Neural cell (in vitro differentiated cells): ENCODE measurements at regions not wholly inside any gene's neighbourhood (a gene's known extent, or its start where the extent isn't known, plus 50 kb on each side); places are given as distances from the start of the nearest gene placed in this dataset.

Experiments used
- H2AFZ ChIP-seq: fragments of 200-600, 300-800 bp; sonication (generic), shearing (Covaris generic); 2 replicates; pipeline ENCODE4 v1.6.0; 2014; ENCODE audit warnings: low read depth, mild to moderate bottlenecking, antibody characterized with exemption, low read length, moderate library complexity
- H3F3A ChIP-seq: fragments of 200-600 bp; shearing (Covaris generic); 2 replicates; pipeline ENCODE4 v1.6.1; 2016; ENCODE audit warnings: mild to moderate bottlenecking, moderate library complexity, mixed read lengths, antibody characterized with exemption, low read length; ENCODE audit not compliant: insufficient read depth, poor library complexity, severe bottlenecking
- H3K27ac ChIP-seq: fragments of 200-600, 300-800 bp; sonication (generic), shearing (Covaris generic); 2 replicates; pipeline ENCODE4 v1.5.1; 2014; ENCODE audit warnings: mild to moderate bottlenecking, low read length, moderate library complexity
- H3K27me3 ChIP-seq: fragments of 300-800, 200-600 bp; sonication (generic), shearing (Covaris generic); 2 replicates; pipeline ENCODE4 v1.6.0; 2014; ENCODE audit warnings: mild to moderate bottlenecking, low read depth, low read length, moderate library complexity; ENCODE audit not compliant: insufficient read depth
- H3K36me3 ChIP-seq: fragments of 300-800, 200-600 bp; sonication (generic), shearing (Covaris generic); 2 replicates; pipeline ENCODE4 v1.5.1; 2014; ENCODE audit warnings: mild to moderate bottlenecking, antibody characterized with exemption, low read length, moderate library complexity; ENCODE audit not compliant: insufficient read depth
- H3K4me2 ChIP-seq: fragments of 300-800, 200-600 bp; sonication (generic), shearing (Covaris generic); 2 replicates; pipeline ENCODE4 v1.6.0; 2014; ENCODE audit warnings: mild to moderate bottlenecking, low read length
- H3K4me3 ChIP-seq: fragments of 300-800, 200-600 bp; sonication (generic), shearing (Covaris generic); 2 replicates; pipeline ENCODE4 v1.5.1; 2014; ENCODE audit warnings: mild to moderate bottlenecking, low read length, moderate library complexity
- H3K79me2 ChIP-seq: fragments of 200-600 bp; shearing (Covaris generic); replicated peaks from 2 replicates; pipeline ENCODE4 v1.6.0; 2014; ENCODE audit warnings: mild to moderate bottlenecking, low read length, moderate library complexity; ENCODE audit not compliant: insufficient read depth
- H3K9ac ChIP-seq: fragments of 300-800, 200-600 bp; sonication (generic), shearing (Covaris generic); 2 replicates; pipeline ENCODE4 v1.6.1; 2016; ENCODE audit warnings: mild to moderate bottlenecking, low read length, mixed read lengths
- H3K9me2 ChIP-seq: fragments of 200-600 bp; shearing (Covaris generic); 2 replicates; pipeline ENCODE4 v1.6.1; 2016; ENCODE audit warnings: mild to moderate bottlenecking, low read length, mixed read lengths; ENCODE audit not compliant: insufficient read depth
- H3K9me3 ChIP-seq: fragments of 200-600, 300-800 bp; sonication (generic), shearing (Covaris generic); 2 replicates; pipeline ENCODE4 v1.6.1; 2016; ENCODE audit warnings: mild to moderate bottlenecking, mixed run types, low read length, moderate library complexity, mixed read lengths
- H4K20me1 ChIP-seq: fragments of 200-600 bp; shearing (Covaris generic); 2 replicates; pipeline ENCODE4 v1.6.1; 2016; ENCODE audit warnings: mild to moderate bottlenecking, mixed run types; ENCODE audit not compliant: insufficient read depth
- EP300 ChIP-seq: fragments of 450-650 bp; conservative IDR thresholded peaks from 2 replicates; pipeline ENCODE4 v1.6.1; 2014; ENCODE audit warnings: antibody characterized with exemption, mild to moderate bottlenecking, moderate library complexity; ENCODE audit not compliant: poor library complexity, severe bottlenecking
- EZH2 ChIP-seq: fragments of 200-600, 300-800 bp; shearing (Covaris generic), sonication (generic); IDR thresholded peaks from 2 replicates; pipeline ENCODE4 v1.6.1; 2014; ENCODE audit warnings: antibody characterized with exemption, low read length, borderline replicate concordance, mild to moderate bottlenecking; ENCODE audit not compliant: insufficient read depth, poor library complexity, severe bottlenecking
- MXI1 ChIP-seq: fragments of 450-650 bp; conservative IDR thresholded peaks from 2 replicates; pipeline ENCODE4 v1.6.1; 2014; ENCODE audit warnings: antibody characterized with exemption, mild to moderate bottlenecking; ENCODE audit not compliant: poor library complexity, severe bottlenecking
- POLR2AphosphoS5 ChIP-seq: IDR thresholded peaks from 2 replicates; pipeline ENCODE4 v1.6.1; 2012
- RAD21 ChIP-seq: fragments of 450-650 bp; conservative IDR thresholded peaks from 2 replicates; pipeline ENCODE4 v1.6.1; 2014; ENCODE audit warnings: antibody characterized with exemption, mild to moderate bottlenecking, moderate library complexity
- REST ChIP-seq: IDR thresholded peaks from 2 replicates; pipeline ENCODE4 v1.6.1; 2012; ENCODE audit warnings: borderline replicate concordance
- SMC3 ChIP-seq: fragments of 450-650 bp; conservative IDR thresholded peaks from 2 replicates; pipeline ENCODE4 v1.6.1; 2014; ENCODE audit warnings: antibody characterized with exemption, mild to moderate bottlenecking, moderate library complexity; ENCODE audit not compliant: poor library complexity
- TAF1 ChIP-seq: IDR thresholded peaks from 2 replicates; pipeline ENCODE4 v1.6.1; 2012; ENCODE audit warnings: low read depth
- TF ChIP-seq, protein P1 (sequence below): fragments of 450-650 bp; IDR thresholded peaks from 2 replicates; pipeline ENCODE4 v1.5.1; 2014; ENCODE audit warnings: antibody characterized with exemption, mild to moderate bottlenecking, moderate library complexity; ENCODE audit not compliant: poor library complexity, severe bottlenecking

DNA sequence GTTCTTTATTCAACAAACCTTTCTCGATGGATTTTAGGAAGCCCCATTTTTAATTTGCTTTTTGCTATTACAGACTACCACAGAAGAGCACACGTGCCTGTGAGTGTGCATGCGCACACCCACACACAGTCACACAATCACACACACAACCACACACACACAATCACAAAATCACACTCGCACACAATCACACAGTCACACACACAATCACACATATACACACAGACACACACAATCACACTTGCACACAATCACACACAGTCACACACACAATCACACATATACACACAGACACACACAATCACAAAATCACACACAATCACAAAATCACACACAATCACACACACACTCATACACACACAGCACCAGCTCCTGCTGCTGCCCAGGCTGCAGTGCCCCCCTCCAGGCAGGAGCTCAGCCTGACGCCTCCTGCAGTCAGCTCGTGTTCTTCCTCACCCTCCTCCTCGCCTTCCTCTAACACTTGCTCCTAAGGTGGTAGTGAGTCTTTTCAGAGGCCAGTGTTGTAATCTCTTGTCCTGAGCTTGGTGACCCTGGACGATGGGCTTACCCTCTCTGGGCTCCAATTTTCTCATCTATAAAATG, 125.0 kb upstream of the SOX1 start:
- H2AFZ ChIP-seq = no peak overlapping the region
- H3K36me3 ChIP-seq = no peaks in the 10 kb centered on the region
- no peaks in the 10 kb centered on the region for H3K9me2 ChIP-seq
- H4K20me1 ChIP-seq = no peaks in the 10 kb centered on the region
- no peaks in the 10 kb centered on the region for H3K79me2 ChIP-seq
- H3K9me3 ChIP-seq = no peaks in the 10 kb centered on the region
- no peak overlapping the region for H3K4me2 ChIP-seq
- H3K4me3 ChIP-seq = no peak overlapping the region
- H3K9ac ChIP-seq = no peak overlapping the region
- TF ChIP-seq POLR2AphosphoS5 = no peak
- TF ChIP-seq MXI1 = no peak
- TF ChIP-seq EP300 = no peak
- TF ChIP-seq TAF1 = no peak
- TF ChIP-seq, protein P1, sequence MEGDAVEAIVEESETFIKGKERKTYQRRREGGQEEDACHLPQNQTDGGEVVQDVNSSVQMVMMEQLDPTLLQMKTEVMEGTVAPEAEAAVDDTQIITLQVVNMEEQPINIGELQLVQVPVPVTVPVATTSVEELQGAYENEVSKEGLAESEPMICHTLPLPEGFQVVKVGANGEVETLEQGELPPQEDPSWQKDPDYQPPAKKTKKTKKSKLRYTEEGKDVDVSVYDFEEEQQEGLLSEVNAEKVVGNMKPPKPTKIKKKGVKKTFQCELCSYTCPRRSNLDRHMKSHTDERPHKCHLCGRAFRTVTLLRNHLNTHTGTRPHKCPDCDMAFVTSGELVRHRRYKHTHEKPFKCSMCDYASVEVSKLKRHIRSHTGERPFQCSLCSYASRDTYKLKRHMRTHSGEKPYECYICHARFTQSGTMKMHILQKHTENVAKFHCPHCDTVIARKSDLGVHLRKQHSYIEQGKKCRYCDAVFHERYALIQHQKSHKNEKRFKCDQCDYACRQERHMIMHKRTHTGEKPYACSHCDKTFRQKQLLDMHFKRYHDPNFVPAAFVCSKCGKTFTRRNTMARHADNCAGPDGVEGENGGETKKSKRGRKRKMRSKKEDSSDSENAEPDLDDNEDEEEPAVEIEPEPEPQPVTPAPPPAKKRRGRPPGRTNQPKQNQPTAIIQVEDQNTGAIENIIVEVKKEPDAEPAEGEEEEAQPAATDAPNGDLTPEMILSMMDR = no peak
- TF ChIP-seq SMC3 = no peak
- no peak for TF ChIP-seq EZH2
- no peak for TF ChIP-seq REST
- TF ChIP-seq RAD21 = no peak
- H3K27me3 ChIP-seq = no peaks in the 10 kb centered on the region
- no peaks in the 10 kb centered on the region for H3F3A ChIP-seq
- H3K27ac ChIP-seq = no peak overlapping the region

DNA sequence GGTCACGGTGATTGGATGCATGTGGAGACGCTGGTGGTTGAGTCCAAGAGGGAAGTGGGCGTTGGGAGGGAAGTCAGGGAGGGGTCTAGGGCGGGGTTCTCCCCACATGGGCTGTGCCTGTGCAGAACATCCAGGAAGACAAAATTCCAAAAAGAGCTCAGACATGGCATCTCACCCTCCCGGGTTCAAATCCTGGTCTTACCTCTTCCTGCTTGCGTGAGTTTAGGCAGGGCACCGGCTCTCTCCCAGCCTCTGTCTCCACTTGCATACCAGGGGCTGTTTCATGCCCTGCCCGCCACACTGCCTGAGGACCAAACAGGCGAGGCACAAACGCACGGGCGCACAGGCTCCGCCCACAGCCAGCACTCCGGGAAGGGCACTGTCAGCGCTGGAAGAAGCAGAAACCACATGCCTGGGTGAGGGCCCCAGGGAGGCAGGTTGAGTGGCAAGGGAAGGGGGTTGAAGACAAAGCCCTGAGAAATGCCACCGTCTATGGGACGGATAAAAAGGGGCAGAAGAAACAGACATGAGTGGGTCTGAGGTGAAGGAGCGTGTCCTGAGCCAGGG, 123.6 kb upstream of the SOX1 start:
- TF ChIP-seq POLR2AphosphoS5 (no peak), MXI1 (no peak), EZH2 (no peak), SMC3 (no peak)
- TF ChIP-seq, protein P1 = no peak
- Histone ChIP-seq H3K27me3 (no peaks in the 10 kb centered on the region), H2AFZ (no peak overlapping the region), H3K79me2 (no peaks in the 10 kb centered on the region), H3K4me3 (no peak overlapping the region), H4K20me1 (no peaks in the 10 kb centered on the region), H3K4me2 (no peak overlapping the region), H3K27ac (no peak overlapping the region), H3K36me3 (no peaks in the 10 kb centered on the region), H3K9ac (no peak overlapping the region), H3F3A (no peaks in the 10 kb centered on the region), H3K9me2 (no peaks in the 10 kb centered on the region), H3K9me3 (no peaks in the 10 kb centered on the region)
